CD4-positive, alpha-beta T cell (primary cell): ENCODE measurements at regions not wholly inside any gene's neighbourhood (a gene's known extent, or its start where the extent isn't known, plus 50 kb on each side); places are given as distances from the start of the nearest gene placed in this dataset.
A peak's percentile ranks its signal among the peaks of the same experiment; 100 is the strongest.
"Not testable (repeated sequence)": the region's sequence is repeated elsewhere in the genome, so short reads cannot be mapped to it uniquely, and the experiment has no call there.

Experiments
- ATAC-seq: fragments of 200-7000 bp; cut with Tn5 transposase; one replicate; pipeline ENCODE4 v1.10.0; 2022; ENCODE audit warnings: mild to moderate bottlenecking; ENCODE audit not compliant: poor library complexity
- CTCF ChIA-PET: fragments of 350-600 bp; sonication (Branson Sonifier 250); formaldehyde crosslinking; loops from one replicate; lab custom pipeline; 2021; ENCODE audit warnings: antibody characterized with exemption, inconsistent platforms; lab: Charles Lee
- POLR2A ChIA-PET: fragments of 350-600 bp; sonication (Branson Sonifier 250); formaldehyde crosslinking; loops from one replicate; lab custom pipeline; 2021; ENCODE audit warnings: antibody characterized with exemption, inconsistent platforms; lab: Charles Lee
- DNase-seq, 14 experiments: peaks; one replicate each; pipeline ENCODE4 v3.0.0-alpha.2; 2013 to 2020; ENCODE audit warnings: mixed read lengths in 2 of 14
- H3K27ac ChIP-seq, 2 donors: one replicate each; pipeline versions ENCODE4 v1.5.1 to v1.7.0; 2013; ENCODE audit warnings: low read length in 2 of 2, low read depth in 1 of 2, mild to moderate bottlenecking in 1 of 2
- H3K27me3 ChIP-seq, 2 experiments: 1 replicate in 1 of 2; 2 replicates in 1 of 2; pipeline versions ENCODE4 v1.6.1 to v1.7.0; 2013; ENCODE audit warnings: low read length in 2 of 2, control low read depth in 1 of 2, mild to moderate bottlenecking in 1 of 2, moderate library complexity in 1 of 2; ENCODE audit not compliant: insufficient read depth in 2 of 2, control insufficient read depth in 1 of 2
- H3K36me3 ChIP-seq: one replicate; pipeline ENCODE4 v1.6.1; 2013; ENCODE audit warnings: low read length, control low read depth; ENCODE audit not compliant: insufficient read depth
- H3K4me1 ChIP-seq: one replicate; pipeline ENCODE4 v1.6.1; 2013; ENCODE audit warnings: low read length, control low read depth; ENCODE audit not compliant: insufficient read depth
- H3K4me3 ChIP-seq: one replicate; pipeline ENCODE4 v1.5.1; 2013; ENCODE audit warnings: mild to moderate bottlenecking, low read length, moderate library complexity
- H3K9me3 ChIP-seq, 2 experiments: 1 replicate in 1 of 2; 2 replicates in 1 of 2; pipeline versions ENCODE4 v1.6.1 to v1.7.0; 2013; ENCODE audit warnings: low read length in 2 of 2, mild to moderate bottlenecking in 2 of 2, control low read depth in 1 of 2, moderate library complexity in 1 of 2; ENCODE audit not compliant: control insufficient read depth in 1 of 2, insufficient read depth in 1 of 2
- H3K27ac Mint-ChIP-seq: one replicate; pipeline ENCODE4 v1.8.0; 2020; ENCODE audit warnings: mixed read lengths
- H3K27me3 Mint-ChIP-seq: one replicate; pipeline ENCODE4 v1.8.0; 2021; ENCODE audit warnings: mixed read lengths
- H3K36me3 Mint-ChIP-seq: one replicate; pipeline ENCODE4 v1.8.0; 2021; ENCODE audit warnings: low read depth, mixed read lengths
- H3K4me1 Mint-ChIP-seq: one replicate; pipeline ENCODE4 v1.8.0; 2021; ENCODE audit warnings: low read depth, mixed read lengths
- H3K4me3 Mint-ChIP-seq: one replicate; pipeline ENCODE4 v1.8.0; 2020; ENCODE audit warnings: mild to moderate bottlenecking, mixed read lengths
- H3K9me3 Mint-ChIP-seq: one replicate; pipeline ENCODE4 v1.8.0; 2020; ENCODE audit warnings: mixed read lengths
- intact Hi-C, 2 experiments: fragments of 100-400 bp; cut with DNase I in 1 of 2; cut with micrococcal nuclease in 1 of 2; formaldehyde crosslinking; loops; one replicate each; pipeline versions ENCODE4 v1.15.1 to v1.9.0; 2023 to 2025; cut with DNase I, micrococcal nuclease

DNA sequence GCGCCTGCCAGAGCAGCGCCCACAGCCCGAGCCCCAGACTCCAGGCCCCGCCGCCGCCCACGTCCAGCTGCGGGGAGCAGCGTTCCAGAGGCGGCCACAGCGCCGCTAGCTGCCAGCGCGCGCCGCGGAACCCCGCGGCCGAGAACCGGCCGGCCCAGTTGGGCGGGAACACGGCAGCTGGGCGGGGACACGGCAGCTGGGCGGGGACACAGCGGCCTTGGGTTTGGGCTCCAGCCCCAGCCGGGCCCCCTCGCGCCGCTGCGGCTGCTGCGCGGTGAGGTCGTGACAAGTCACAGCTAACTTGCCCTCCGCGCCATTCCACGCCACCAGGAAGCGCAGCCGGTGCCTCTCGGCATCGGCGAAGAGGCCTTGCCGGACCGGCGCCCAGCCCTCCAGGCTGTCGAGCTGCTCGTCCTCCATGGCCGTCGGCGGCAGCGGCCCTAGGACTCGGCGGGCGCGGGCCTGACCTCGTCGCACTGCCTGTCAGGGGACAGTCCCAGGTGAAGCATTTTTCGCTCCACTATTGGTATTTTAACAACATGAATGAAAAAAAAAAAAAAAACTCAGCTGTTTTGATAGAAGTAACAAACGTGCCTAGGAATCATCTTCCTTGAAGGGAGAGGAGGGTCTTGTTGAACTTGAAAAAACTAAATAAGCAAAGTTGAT lies 56.6 kb upstream of the GOLGA8N start:
- ATAC-seq, result peak; percentile 88

DNA sequence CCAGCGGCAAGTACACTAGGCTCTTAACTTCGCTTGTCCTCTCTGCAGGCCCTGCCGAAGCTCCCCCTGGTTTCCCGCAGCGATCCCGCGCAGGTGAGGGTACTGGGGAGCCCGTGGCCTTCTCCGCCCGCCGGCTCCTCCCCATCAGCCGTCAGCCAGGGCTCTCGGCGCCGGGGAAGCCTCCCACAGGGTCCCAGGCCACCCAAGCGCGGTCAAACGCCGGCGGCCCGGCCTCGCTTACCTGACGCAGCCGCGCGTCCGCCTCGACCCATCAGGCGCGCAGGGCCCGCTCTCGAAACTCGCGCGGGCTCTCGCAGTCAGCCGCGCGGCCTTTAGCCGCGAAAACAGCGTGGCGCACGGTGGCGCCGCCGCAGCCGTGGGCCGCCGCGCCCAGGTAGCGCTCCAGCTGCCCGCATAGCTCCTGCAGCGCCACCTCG lies 57.2 kb upstream of the GOLGA8N start:
- CTCF ChIA-PET, H3K27me3 Mint-ChIP-seq, H3K4me3 Mint-ChIP-seq: not testable (repeated sequence)

More for the DNA sequence above, 56.6 kb upstream of the GOLGA8N start:
- peak; percentile 2 to 55 (median 18) for DNase-seq
- intact Hi-C loops, H3K36me3 Mint-ChIP-seq, H3K36me3 ChIP-seq, POLR2A ChIA-PET, H3K27me3 ChIP-seq, H3K27ac Mint-ChIP-seq, H3K27ac ChIP-seq, H3K9me3 ChIP-seq, H3K4me1 Mint-ChIP-seq, H3K9me3 Mint-ChIP-seq, H3K27me3 Mint-ChIP-seq, CTCF ChIA-PET, H3K4me1 ChIP-seq: not testable (repeated sequence)
- H3K4me3 ChIP-seq, result peak overlapping the region; percentile 34
- peak overlapping the region; percentile 38 for H3K4me3 Mint-ChIP-seq

DNA sequence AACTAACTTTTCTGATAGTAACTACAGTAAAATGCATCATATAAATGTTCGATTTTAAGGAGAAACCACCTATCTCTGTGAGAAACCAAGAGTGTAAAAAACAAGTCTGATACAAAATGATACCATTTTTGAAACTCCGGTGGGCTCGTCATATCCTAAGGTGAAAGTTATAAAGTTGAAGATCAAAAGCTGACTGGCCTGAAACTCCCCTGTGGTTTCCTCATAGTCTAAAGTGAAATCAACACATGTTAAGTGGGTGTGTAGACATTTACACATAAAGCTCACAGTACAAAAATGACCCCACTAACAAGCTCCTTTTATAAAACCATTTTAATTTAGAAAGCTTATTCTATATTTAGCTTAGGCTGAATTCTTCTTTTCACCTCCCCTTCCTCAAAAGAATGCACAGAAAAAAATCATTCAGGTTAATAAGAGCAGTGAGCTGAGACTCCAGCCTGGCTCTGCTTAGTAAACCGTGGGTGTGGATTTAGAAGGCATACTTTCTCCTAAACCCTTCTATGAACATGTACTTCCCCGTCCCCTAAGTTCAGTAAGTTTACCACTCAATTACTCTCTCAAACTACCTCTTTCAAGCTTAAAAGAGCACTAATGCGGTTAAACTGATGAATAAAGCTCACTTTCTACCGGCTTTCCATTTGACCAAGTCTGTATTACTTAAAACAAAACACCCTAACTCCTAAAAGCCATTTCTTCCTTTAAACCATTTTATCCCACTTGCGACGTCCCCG lies 57.9 kb upstream of the GOLGA8N start:
- H3K36me3 ChIP-seq, H3K27me3 Mint-ChIP-seq, H3K4me3 ChIP-seq, intact Hi-C loops, ATAC-seq, H3K27me3 ChIP-seq, DNase-seq, H3K36me3 Mint-ChIP-seq, H3K9me3 ChIP-seq, H3K27ac Mint-ChIP-seq, H3K4me3 Mint-ChIP-seq, CTCF ChIA-PET, H3K4me1 Mint-ChIP-seq, H3K4me1 ChIP-seq, H3K27ac ChIP-seq, POLR2A ChIA-PET, H3K9me3 Mint-ChIP-seq: not testable (repeated sequence)

More for the DNA sequence above, 57.2 kb upstream of the GOLGA8N start:
- H3K4me1 Mint-ChIP-seq, H3K36me3 Mint-ChIP-seq, H3K27ac Mint-ChIP-seq, H3K36me3 ChIP-seq, POLR2A ChIA-PET, H3K27me3 ChIP-seq, H3K9me3 Mint-ChIP-seq, H3K9me3 ChIP-seq, intact Hi-C loops, H3K27ac ChIP-seq, DNase-seq, H3K4me3 ChIP-seq, H3K4me1 ChIP-seq: not testable (repeated sequence)
- peak; percentile 45 for ATAC-seq

DNA sequence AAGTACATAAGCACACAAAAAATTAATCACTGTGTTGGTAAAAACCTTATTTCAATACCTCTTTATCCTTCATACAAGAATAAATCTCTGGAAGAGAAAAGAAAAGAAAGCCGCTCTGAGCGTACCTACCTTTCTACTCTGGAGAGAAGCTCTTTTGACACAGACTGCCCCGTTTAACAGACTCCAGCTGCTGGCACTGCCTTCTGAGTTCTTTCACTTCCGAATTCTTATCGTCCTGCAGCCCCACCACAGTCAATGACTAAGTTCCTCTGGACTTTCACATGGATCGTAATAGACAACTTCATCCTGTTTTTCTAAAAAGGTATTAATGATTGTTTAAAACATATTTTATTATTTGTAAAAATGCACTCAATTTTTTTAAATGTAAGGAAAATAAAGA lies 67.5 kb upstream of the GOLGA8O start:
- peaks cover 14% of the 10 kb centered on the region for H3K36me3 Mint-ChIP-seq
- H3K36me3 ChIP-seq, ATAC-seq, H3K27ac ChIP-seq, CTCF ChIA-PET, POLR2A ChIA-PET, H3K4me3 Mint-ChIP-seq, H3K4me1 Mint-ChIP-seq, DNase-seq, H3K4me3 ChIP-seq, H3K27me3 ChIP-seq, H3K27ac Mint-ChIP-seq, H3K9me3 Mint-ChIP-seq, H3K27me3 Mint-ChIP-seq, intact Hi-C loops, H3K9me3 ChIP-seq, H3K4me1 ChIP-seq: not testable (repeated sequence)

DNA sequence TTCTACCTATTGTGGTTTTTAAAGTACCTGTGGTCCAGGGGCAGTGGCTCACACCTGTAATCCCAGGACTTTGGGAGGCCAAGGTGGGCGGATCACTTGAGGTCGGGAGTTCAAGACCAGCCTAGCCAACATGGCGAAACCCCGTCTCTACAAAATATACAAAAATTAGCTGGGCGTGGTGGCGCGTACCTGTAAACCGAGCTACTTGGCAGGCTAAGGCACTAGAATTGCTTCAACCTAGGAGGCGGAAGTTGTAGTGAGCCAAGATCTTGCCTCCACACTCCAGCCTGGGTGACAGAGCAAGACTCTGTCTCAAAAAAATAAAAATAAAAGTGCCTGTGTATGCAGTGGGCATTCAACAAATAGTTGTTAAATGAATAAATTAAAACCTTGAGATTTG lies 67.0 kb upstream of the GOLGA8O start:
- H3K9me3 Mint-ChIP-seq, H3K27ac Mint-ChIP-seq, POLR2A ChIA-PET, H3K36me3 ChIP-seq, H3K27me3 Mint-ChIP-seq, ATAC-seq, DNase-seq, H3K4me3 ChIP-seq, H3K27ac ChIP-seq, H3K27me3 ChIP-seq, H3K4me1 ChIP-seq, H3K9me3 ChIP-seq, intact Hi-C loops, H3K4me1 Mint-ChIP-seq, H3K4me3 Mint-ChIP-seq, CTCF ChIA-PET: not testable (repeated sequence)
- H3K36me3 Mint-ChIP-seq, result peaks cover 14% of the 10 kb centered on the region

DNA sequence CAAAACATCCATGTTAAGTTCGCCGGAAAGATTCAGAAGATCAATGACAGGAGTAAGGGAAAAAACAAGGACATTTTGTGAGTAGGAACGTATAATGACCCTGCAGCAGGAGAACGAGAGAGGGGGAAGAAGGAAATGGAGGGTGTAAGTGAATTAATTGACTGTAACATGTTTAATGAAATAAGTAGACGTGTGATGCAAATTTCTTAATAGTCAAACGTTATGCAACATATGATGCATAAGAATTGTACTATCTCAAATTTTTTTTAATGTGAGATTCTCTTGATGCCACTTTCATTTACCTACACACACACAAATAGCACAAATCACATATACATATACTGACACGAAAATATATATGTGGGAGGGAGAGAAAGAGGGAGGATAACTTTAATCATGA lies 63.5 kb upstream of the GOLGA8O start:
- POLR2A ChIA-PET, H3K27ac Mint-ChIP-seq, H3K27ac ChIP-seq: not testable (repeated sequence)

DNA sequence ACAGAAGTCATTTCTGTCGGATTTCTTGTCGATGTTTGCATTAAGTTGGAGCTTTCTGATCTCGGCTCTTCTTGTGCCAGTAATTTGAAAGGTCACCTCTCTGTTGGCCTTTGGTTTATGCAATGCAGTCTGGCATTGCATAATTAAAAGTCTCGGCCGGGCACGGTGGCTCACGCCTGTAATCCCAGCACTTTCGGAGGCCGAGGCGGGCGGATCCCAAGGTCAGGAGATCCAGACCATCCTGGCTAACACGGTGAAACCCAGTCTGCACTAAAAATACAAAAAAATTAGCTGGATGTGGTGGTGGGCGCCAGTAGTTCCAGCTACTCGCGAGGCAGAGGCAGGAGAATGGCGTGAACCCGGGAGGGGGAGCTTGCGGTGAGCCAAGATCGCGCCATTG lies 62.6 kb upstream of the GOLGA8O start:
- H3K4me3 Mint-ChIP-seq, CTCF ChIA-PET, H3K27ac ChIP-seq, H3K27ac Mint-ChIP-seq, H3K36me3 ChIP-seq, H3K9me3 Mint-ChIP-seq, H3K4me1 Mint-ChIP-seq, H3K9me3 ChIP-seq, H3K4me1 ChIP-seq, POLR2A ChIA-PET, H3K27me3 ChIP-seq, intact Hi-C loops, ATAC-seq, H3K27me3 Mint-ChIP-seq, H3K4me3 ChIP-seq, DNase-seq: not testable (repeated sequence)
- H3K36me3 Mint-ChIP-seq, result peaks cover 14% of the 10 kb centered on the region

More for the DNA sequence above, 63.5 kb upstream of the GOLGA8O start:
- H3K27me3 Mint-ChIP-seq, CTCF ChIA-PET, ATAC-seq, H3K4me3 ChIP-seq, H3K9me3 ChIP-seq, DNase-seq, intact Hi-C loops, H3K27me3 ChIP-seq, H3K4me1 Mint-ChIP-seq, H3K9me3 Mint-ChIP-seq, H3K36me3 ChIP-seq, H3K4me1 ChIP-seq, H3K4me3 Mint-ChIP-seq: not testable (repeated sequence)
- peaks cover 14% of the 10 kb centered on the region for H3K36me3 Mint-ChIP-seq
